GM12801 (cell line): ENCODE measurements at regions not wholly inside any gene's neighbourhood (a gene's known extent, or its start where the extent isn't known, plus 50 kb on each side); places are given as distances from the start of the nearest gene placed in this dataset.

ENCODE experiments used
- TF ChIP-seq, protein P1 (sequence below): IDR thresholded peaks from one replicate; pipeline ENCODE4 v1.5.1; 2011; ENCODE audit warnings: control low read depth; ENCODE audit not compliant: insufficient read length; ENCODE audit errors: extremely low read depth

DNA sequence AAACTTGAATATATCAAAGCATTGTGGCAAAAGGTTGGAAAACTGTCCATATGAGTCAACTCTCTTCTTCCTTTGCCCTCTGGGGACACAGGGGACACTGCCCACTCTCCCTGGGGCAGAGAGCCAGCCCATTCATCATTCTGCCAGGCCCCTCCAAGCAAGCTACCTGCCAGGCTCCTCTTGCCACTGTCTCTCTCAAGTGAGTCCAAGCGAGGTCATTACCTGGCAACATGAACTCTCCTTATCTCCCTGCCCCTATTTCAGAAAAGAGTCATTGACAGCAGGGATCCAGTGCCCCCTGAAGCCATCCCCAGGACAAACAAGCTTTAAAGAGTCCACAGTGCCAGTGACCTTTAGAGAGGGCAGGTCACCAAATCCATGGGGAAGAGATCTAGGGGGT is 312.7 kb upstream of the PPARGC1A start:
- TF ChIP-seq, protein P1, sequence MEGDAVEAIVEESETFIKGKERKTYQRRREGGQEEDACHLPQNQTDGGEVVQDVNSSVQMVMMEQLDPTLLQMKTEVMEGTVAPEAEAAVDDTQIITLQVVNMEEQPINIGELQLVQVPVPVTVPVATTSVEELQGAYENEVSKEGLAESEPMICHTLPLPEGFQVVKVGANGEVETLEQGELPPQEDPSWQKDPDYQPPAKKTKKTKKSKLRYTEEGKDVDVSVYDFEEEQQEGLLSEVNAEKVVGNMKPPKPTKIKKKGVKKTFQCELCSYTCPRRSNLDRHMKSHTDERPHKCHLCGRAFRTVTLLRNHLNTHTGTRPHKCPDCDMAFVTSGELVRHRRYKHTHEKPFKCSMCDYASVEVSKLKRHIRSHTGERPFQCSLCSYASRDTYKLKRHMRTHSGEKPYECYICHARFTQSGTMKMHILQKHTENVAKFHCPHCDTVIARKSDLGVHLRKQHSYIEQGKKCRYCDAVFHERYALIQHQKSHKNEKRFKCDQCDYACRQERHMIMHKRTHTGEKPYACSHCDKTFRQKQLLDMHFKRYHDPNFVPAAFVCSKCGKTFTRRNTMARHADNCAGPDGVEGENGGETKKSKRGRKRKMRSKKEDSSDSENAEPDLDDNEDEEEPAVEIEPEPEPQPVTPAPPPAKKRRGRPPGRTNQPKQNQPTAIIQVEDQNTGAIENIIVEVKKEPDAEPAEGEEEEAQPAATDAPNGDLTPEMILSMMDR = no peak

DNA sequence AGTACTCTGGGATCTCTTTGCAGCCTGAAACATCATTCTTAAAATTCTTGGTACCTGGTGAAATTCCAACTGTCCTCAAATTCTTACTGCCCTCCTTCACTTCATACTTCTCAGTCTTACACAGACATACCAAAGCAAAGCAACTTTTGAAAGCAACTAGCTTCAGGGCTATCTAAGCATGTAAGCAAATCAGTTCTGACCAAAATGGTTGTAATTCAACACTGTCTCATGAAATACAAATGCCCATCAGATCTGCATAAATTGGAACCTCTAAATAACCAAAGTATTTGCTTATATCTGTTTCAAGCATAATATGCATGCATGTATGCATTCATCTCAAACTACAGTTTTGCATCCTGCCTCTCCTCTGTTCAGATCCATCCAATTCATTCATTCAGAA is 308.1 kb upstream of the PPARGC1A start:
- TF ChIP-seq, protein P1 = no peak

DNA sequence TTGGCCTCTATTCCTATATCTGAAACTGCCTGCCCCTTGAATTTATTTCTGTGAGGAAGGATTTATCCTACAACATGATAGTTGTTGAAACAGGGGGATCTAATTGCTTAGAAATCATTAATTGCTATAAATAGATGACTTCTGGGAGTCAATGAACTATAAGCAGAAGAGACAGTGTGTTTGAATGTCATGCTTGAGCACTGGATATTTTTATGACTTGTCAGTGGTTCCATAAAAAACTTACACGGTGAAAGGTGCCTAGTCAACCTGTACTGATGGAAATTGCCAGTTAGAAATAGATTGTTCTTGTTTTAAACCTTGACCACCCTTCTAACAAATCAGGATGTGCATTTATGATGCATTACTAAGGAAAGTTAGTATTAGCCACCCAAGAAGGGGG is 306.9 kb upstream of the PPARGC1A start:
- TF ChIP-seq, protein P1 = no peak

DNA sequence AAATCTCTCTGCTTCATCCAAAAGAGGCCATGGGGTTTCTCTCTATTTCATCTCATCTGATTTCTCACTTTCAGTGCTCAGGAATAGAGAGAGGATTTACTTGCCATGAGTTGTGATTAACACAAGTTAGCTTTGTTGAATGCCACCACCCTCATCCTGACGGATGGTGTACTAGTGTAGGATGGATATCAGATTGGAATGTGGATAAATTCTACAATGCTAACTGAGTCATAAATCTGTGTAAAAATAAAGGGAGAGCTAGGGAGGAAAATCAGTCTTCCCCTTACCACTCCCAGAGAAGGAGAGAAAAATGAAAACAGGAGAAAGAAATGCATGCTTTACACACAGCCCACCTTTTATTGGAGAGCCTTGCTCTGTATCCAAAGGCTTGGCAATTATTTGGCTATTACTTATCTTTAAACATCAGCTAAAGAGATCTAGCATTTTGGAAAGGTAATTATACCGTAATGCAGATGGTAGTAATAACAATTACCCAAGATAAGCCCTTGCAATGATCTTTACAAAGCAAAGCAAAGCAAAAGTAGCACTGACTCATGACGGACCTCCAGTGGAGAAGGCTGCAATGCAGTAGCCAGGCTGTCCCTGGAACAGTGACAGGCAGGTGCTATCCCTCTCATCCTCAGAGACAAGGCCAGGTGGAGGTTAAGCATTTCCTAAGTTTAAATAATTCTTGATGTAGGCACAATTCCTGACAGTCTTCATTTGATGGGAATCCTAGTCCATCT is 306.3 kb upstream of the PPARGC1A start:
- TF ChIP-seq, protein P1 = no peak

DNA sequence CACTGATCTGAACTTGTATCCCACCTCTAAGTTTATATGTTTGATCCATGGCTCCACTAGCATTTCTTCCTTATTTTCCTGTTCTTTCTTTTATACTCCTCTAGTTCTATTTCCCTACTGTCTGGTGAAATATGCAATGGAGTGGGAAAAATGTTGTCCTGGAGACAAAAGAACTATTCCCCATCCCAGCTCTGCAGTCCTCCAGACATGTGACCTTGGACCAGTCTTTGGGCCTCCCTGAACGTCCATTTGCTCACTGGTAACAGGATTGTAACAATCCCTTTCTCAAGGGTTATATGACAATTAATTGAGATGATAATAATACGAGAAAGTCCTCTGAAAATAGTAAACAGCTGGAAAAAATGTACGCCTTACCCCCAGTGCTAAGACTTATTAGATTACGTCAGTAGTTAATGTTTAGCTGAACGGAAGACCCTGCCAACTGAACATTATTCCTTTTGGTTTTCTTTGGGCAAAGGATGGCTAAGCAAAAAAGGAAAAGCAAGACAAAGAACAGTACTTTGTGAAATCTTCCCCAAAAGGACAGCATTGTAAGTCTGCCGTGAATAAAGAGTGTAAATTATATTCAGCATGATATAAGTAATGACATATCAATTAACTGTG is 302.3 kb upstream of the PPARGC1A start:
- TF ChIP-seq, protein P1 = no peak

DNA sequence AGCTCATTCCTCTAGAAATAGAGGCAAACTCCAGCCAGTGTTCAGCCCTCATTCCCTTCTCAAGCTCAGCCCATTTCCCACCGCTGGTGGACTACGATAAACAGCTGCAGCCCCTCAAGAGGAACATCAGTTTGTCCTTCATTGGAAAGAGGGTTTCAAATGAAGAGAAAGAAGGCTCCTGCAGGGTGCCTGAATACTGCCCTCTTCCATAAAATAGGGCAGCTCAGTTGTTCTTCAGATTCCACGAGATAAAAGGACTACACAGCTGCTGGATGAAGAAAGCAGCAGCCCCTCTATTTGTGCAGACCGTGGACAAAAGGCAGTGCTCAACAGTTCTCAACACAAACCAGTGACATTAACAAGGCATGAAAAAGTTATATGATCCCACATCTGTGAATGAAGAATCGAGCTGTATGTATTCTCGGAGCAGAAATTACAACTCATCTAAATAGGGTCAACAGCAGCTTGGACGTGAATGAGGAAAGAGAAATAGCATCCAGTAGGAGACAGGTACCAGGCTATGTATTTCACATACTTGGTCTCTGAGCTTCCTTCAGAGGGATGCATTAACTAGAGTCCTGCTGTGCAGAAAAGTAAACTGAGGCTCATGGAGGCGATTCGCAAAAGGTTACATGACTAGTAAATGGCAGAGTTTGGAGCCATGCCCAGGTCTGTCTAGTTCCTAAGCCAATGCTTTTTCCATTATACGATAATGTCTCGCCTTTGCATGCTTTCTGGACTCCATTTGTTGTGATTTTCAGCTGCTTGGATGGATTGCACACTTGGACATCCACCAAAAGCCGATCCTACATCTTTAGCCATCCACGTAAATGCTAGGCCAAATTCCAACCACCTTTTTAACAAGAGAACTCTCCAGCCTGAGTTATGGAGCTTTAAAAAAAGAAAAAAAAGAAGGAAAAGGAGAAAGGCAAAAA is 301.2 kb upstream of the PPARGC1A start:
- TF ChIP-seq, protein P1 = no peak

DNA sequence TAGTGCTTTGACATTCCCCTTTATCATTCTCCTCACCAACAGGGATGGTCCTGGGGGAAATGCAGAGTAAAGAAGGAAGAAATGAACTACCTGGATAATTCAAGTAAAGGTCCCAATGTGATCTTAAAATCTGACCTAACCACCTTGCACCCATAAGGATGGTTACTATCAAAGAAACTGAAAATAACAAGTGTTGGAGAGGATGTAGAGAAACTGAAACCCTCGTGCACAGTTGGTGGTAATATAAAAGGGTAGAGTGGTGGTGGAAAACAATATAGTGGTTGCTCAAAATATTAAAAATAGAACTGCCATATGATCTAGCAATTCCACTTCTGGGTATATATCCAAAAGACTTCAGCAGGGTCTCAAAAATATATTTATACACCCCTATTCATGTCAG is 298.6 kb upstream of the PPARGC1A start:
- TF ChIP-seq, protein P1 = no peak
